AG04449 (cell line): ENCODE measurements at regions not wholly inside any gene's neighbourhood (a gene's known extent, or its start where the extent isn't known, plus 50 kb on each side); places are given as distances from the start of the nearest gene placed in this dataset.
A peak's percentile ranks its signal among the peaks of the same experiment; 100 is the strongest.

ENCODE experiments used
- CTCF ChIA-PET: fragments of 350-600 bp; formaldehyde crosslinking; extraction: SDS; loops from one replicate; lab custom pipeline; 2021; ENCODE audit warnings: antibody characterized with exemption; lab: Yijun Ruan, JAX
- POLR2A ChIA-PET: fragments of 400-600, 350-600 bp; formaldehyde crosslinking; extraction: SDS; loops from one replicate; lab custom pipeline; 2020; ENCODE audit warnings: antibody characterized with exemption, inconsistent platforms; lab: Yijun Ruan, JAX
- DNase-seq: peaks from one replicate; pipeline ENCODE4 v3.0.0-alpha.2; 2010; ENCODE audit warnings: low read depth, low spot score
- H3K4me3 ChIP-seq: 2 replicates; pipeline ENCODE4 v1.5.1; 2011; ENCODE audit warnings: low read depth, mild to moderate bottlenecking, control low read depth, low read length
- CTCF ChIP-seq: IDR thresholded peaks from one replicate; pipeline ENCODE4 v1.5.1; 2011; ENCODE audit warnings: mild to moderate bottlenecking, moderate library complexity, low read length, control low read depth, inconsistent platforms; ENCODE audit not compliant: insufficient read depth; ENCODE audit errors: missing control alignments

DNA sequence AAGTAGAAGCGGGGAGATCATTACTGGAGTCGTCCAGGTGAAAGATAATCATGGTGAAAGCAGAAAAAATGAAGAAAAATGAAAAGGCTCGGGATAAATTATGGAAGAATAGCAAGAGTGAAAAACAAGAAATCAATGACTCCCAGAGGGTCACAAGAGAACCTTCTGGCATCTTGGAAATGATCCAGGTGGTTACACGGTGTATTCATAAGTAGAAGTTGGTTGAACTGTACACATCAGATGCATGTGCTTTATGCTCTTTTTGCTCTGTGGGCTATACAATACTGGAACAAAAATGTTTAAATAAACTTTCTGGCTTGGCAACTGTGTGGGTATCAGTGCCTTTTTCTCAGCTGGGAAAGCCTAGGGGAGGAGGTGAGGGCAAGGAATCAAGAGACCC is 348.9 kb downstream of the RND3 start:
- POLR2A ChIA-PET, result no interaction called here
- no peak for DNase-seq
- no peak for TF ChIP-seq CTCF

DNA sequence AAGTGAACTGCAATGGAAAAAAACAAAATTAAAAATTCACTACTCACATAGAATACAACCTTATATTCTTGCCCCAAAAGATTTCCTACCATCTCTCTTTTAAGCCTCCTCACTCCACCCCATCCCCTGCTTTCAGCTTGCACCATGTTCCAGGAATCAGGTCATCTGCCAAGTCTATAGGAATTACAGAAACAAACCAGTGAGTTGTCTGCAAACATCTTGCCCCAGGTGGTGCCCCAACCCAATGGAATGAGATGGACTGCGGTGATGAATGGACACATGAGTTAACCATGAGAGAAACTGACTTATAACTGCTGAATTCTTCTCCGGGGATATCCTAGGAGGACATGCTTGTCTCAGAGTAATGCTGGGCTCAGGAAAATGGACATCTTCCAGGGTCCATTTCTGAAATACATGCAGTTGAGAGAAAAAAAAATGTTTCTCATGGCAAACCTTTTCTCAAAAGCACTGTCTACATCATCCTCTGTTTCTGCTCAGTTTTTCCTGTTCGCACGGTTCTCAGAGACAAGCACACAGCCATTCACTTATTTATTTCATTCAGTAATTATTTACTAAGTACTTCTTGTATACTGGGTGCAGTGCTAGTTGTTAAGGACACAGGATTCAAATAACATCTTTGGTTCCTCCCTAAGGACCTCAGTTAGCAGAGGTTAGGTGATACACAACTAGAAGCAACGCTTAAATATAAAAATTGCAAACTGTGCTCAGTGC is 350.0 kb downstream of the RND3 start:
- ChIA-PET CTCF (no interaction called here), POLR2A (no interaction called here)
- TF ChIP-seq CTCF, result no peak
- DNase-seq, result no peak
- no peak overlapping the region for H3K4me3 ChIP-seq

More for the DNA sequence above, 348.9 kb downstream of the RND3 start:
- H3K4me3 ChIP-seq, result no peak overlapping the region
- CTCF ChIA-PET, result no interaction called here

DNA sequence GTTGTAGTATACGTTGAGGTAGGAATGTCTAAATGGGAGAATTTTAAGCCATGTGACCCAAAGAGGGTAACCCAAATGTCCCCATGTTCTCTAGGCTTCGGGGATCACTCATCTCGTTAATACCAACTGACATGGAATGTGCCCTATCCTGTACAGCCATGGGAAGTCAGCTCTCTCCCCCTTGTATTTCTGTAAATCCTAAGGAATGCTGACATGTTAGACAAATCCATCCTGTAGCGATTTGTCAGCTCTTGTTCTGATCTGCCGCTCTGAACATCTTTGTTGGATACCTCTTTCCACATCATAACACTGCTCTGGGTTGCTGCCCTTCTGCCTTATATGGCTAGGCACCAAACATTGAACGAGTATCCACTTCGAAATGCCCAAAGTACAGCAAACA is 350.6 kb downstream of the RND3 start:
- ChIA-PET CTCF (no interaction called here), POLR2A (no interaction called here)
- no peak overlapping the region for H3K4me3 ChIP-seq
- TF ChIP-seq CTCF, result no peak
- DNase-seq, result no peak

GRCh38 chr2:150136401-150136800 is 351.1 kb downstream of the RND3 start:
- CTCF ChIA-PET, result interaction anchor here (1.6 kb wide), 1 partner anchor 9 kb away, joined by 5 read pairs; no protein-coding TSS in a partner anchor
- TF ChIP-seq CTCF, result no peak
- POLR2A ChIA-PET, result no interaction called here
- DNase-seq, result no peak
- no peak overlapping the region for H3K4me3 ChIP-seq

GRCh38 chr2:150135223-150135883 is 352.1 kb downstream of the RND3 start:
- no peak for TF ChIP-seq CTCF
- H3K4me3 ChIP-seq, result no peak overlapping the region
- ChIA-PET POLR2A (interaction anchor here (1.7 kb wide), 1 partner anchor 8 kb away, joined by 7 read pairs; no protein-coding TSS in a partner anchor), CTCF (interaction anchor here (1.6 kb wide), 1 partner anchor 8 kb away, joined by 5 read pairs; no protein-coding TSS in a partner anchor)
- DNase-seq, result no peak

GRCh38 chr2:150134223-150134857 is 353.1 kb downstream of the RND3 start:
- no peak for TF ChIP-seq CTCF
- ChIA-PET CTCF (no interaction called here), POLR2A (interaction anchor here (1.2 to 1.7 kb wide), 2 partner anchors 8 to 9 kb away, joined by 3 to 7 read pairs; no protein-coding TSS in a partner anchor)
- peak; percentile 63 for DNase-seq
- no peak overlapping the region for H3K4me3 ChIP-seq
